ENCODE measurements at regions not wholly inside any gene's neighbourhood (a gene's known extent, or its start where the extent isn't known, plus 50 kb on each side); places are given as distances from the start of the nearest gene placed in this dataset.

DNA sequence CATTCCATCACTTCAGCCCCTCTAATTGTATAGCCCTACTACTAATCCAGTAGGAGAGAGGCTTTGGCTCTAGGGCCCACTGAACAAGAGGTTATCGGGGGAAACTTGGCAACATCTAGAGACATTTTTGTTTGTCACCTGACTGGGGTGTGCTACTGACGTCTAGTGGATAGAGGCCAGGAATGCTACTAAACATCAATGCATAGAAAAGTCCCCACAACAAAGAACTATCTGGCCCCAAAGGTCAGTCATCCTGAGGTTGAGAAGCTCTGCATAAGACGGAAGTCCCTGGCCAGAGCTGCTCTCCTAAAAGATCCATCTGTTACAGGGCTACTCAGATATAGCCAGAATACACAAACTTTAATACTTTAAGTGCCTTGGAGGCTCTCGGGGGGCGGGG lies 570.6 kb upstream of the KLF4 start:
- TF ChIP-seq, protein P1, sequence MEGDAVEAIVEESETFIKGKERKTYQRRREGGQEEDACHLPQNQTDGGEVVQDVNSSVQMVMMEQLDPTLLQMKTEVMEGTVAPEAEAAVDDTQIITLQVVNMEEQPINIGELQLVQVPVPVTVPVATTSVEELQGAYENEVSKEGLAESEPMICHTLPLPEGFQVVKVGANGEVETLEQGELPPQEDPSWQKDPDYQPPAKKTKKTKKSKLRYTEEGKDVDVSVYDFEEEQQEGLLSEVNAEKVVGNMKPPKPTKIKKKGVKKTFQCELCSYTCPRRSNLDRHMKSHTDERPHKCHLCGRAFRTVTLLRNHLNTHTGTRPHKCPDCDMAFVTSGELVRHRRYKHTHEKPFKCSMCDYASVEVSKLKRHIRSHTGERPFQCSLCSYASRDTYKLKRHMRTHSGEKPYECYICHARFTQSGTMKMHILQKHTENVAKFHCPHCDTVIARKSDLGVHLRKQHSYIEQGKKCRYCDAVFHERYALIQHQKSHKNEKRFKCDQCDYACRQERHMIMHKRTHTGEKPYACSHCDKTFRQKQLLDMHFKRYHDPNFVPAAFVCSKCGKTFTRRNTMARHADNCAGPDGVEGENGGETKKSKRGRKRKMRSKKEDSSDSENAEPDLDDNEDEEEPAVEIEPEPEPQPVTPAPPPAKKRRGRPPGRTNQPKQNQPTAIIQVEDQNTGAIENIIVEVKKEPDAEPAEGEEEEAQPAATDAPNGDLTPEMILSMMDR (IDR thresholded peaks at IDR 0.05; ENCODE audit: poor library complexity, severe bottlenecking): no peak
- DNase-seq (ENCODE audit: low spot score) (no peak), ATAC-seq (ENCODE audit: low read depth) (no peak)
- H3K27me3 ChIP-seq (ENCODE audit: insufficient read depth, poor library complexity, severe bottlenecking): no peaks in the 10 kb centered on the region
- peaks cover 32% of the 10 kb centered on the region for H3K4me1 ChIP-seq (ENCODE audit: insufficient read depth, poor library complexity, severe bottlenecking)
- no peaks in the 10 kb centered on the region for H3K9me3 ChIP-seq (ENCODE audit: severe bottlenecking)
- no peak overlapping the region for H3K4me3 ChIP-seq (ENCODE audit: severe bottlenecking)
- no peak overlapping the region for H3K27ac ChIP-seq (ENCODE audit: poor library complexity, severe bottlenecking)
- H3K36me3 ChIP-seq (ENCODE audit: low read depth): no peaks in the 10 kb centered on the region

DNA sequence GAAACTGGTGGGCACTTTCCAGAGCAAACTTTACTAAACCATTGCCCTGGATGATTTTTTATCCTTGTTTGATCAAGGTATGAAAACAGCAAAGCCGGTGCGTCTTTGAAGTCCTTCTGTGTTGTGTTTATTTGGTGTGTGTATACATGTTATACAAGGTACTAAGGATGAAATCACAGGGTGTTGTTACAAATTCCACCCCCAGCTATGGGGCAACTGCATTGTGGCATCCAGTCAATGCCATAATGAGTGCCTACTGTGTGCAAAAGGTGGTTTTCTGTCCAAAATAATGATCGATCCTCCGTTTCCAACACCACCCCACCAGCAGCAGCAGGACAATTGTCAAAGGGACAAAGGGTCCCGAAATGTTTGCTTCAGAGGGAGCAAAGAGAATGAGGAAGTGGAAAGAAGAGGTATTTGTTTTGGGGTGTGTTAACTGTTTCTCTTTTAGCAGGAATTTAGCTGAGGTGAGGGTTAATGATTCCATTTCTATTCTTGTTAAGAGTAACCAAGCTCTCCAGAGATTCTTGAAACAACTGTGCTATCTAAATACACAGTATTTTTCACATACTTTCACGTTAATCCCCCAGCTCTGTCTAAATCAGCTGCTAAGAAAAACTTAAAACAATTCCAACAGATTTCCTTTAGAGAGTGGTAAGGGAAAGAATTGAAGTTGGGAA lies 568.7 kb upstream of the KLF4 start:
- ATAC-seq (ENCODE audit: low read depth) (no peak), DNase-seq (ENCODE audit: low spot score) (no peak)
- peaks cover 46% of the 10 kb centered on the region for H3K4me1 ChIP-seq (ENCODE audit: insufficient read depth, poor library complexity, severe bottlenecking)
- TF ChIP-seq, protein P1 (IDR thresholded peaks at IDR 0.05; ENCODE audit: poor library complexity, severe bottlenecking): no peak
- H3K36me3 ChIP-seq (ENCODE audit: low read depth): no peaks in the 10 kb centered on the region
- no peak overlapping the region for H3K4me3 ChIP-seq (ENCODE audit: severe bottlenecking)
- H3K9me3 ChIP-seq (ENCODE audit: severe bottlenecking): no peaks in the 10 kb centered on the region
- peak overlapping the region; percentile 99 for H3K27ac ChIP-seq (ENCODE audit: poor library complexity, severe bottlenecking)
- no peaks in the 10 kb centered on the region for H3K27me3 ChIP-seq (ENCODE audit: insufficient read depth, poor library complexity, severe bottlenecking)

DNA sequence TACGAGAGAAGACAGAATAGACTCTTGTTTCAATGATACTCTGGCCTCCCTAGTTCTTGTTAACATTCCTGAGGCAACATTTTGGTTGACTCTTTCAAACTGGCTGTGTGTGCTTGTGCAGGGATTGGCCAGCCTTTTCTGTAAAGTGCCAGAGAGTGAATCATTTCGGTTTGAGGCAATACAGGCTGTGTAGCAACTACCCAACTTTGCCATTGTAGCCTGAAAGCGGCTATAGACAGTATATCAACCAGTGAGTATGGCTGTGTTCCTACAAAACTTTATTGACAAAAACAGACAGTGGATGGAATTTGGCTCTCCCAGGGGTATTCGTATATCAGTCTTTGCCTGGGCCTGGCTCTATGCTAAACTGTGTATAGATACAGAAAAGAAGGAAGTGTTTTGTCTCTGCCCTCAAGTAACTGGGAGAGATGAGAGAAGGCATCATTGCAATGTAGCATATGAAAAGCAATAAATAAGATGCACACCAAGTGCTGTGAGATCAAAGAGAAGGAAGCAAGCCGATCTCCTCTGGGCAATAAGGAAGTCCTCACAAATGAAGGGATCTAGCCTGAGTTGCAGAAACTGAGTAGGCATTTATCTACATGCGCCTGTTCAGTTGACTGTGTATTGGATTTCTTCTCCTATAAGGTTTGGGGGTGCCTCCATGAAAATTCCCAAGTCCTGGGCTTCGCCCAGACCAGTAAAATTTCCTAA lies 568.0 kb upstream of the KLF4 start:
- Histone ChIP-seq H3K36me3 (ENCODE audit: low read depth) (no peaks in the 10 kb centered on the region), H3K27me3 (ENCODE audit: insufficient read depth, poor library complexity, severe bottlenecking) (no peaks in the 10 kb centered on the region), H3K4me1 (ENCODE audit: insufficient read depth, poor library complexity, severe bottlenecking) (peaks cover 48% of the 10 kb centered on the region), H3K4me3 (ENCODE audit: severe bottlenecking) (no peak overlapping the region), H3K27ac (ENCODE audit: poor library complexity, severe bottlenecking) (peak overlapping the region; percentile 99), H3K9me3 (ENCODE audit: severe bottlenecking) (no peaks in the 10 kb centered on the region)
- ATAC-seq (ENCODE audit: low read depth) (peak; percentile 88), DNase-seq (ENCODE audit: low spot score) (no peak)
- TF ChIP-seq, protein P1 (IDR thresholded peaks at IDR 0.05; ENCODE audit: poor library complexity, severe bottlenecking): no peak

DNA sequence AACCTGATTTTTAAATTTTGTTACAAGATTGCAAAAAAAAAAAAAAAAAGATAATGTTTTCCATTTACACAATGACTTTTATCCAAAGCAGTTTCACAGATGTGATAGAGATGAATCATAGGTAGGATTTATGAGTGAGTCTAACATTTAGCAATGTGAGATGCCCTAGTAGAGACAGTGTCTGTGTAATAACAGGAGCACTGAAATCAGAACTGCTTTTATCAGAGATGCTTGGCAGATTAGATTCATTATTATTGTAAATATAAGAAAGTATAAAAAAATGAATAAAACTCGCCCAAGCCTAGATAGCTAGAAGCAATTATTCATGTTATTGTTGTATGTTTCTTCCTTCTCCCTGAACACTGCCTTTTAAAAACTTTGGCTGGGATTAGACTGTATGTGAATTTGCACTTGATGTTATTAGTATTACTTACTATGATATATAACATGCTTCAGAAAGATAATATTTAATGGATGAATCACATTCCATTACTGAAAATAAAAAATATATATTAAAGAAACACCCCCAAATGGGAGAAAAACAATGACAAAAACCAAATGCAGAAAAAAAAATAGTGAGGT lies 567.3 kb upstream of the KLF4 start:
- ATAC-seq (ENCODE audit: low read depth): peak; percentile 74
- Histone ChIP-seq H3K36me3 (ENCODE audit: low read depth) (no peaks in the 10 kb centered on the region), H3K27me3 (ENCODE audit: insufficient read depth, poor library complexity, severe bottlenecking) (no peaks in the 10 kb centered on the region), H3K9me3 (ENCODE audit: severe bottlenecking) (no peaks in the 10 kb centered on the region), H3K4me1 (ENCODE audit: insufficient read depth, poor library complexity, severe bottlenecking) (peaks cover 48% of the 10 kb centered on the region), H3K4me3 (ENCODE audit: severe bottlenecking) (peak overlapping the region; percentile 4), H3K27ac (ENCODE audit: poor library complexity, severe bottlenecking) (peak overlapping the region; percentile 99)
- TF ChIP-seq, protein P1 (IDR thresholded peaks at IDR 0.05; ENCODE audit: poor library complexity, severe bottlenecking): no peak
- DNase-seq (ENCODE audit: low spot score): no peak

Measured in RWPE2 (cell line).